OCI-LY7 (cell line): ENCODE measurements at regions not wholly inside any gene's neighbourhood (a gene's known extent, or its start where the extent isn't known, plus 50 kb on each side); places are given as distances from the start of the nearest gene placed in this dataset.

Experiments used
- BruUV-seq: library from RNA; stranded (reverse); fragments of 400-500 nt; replicated peaks from 2 replicates; lab custom pipeline; 2021; lab: Mats Ljungman, UMichigan
- CTCF ChIA-PET: fragments of 300-600 bp; sonication (Branson Sonifier 250); formaldehyde crosslinking; loops from one replicate; lab custom pipeline; 2022; ENCODE audit warnings: antibody characterized with exemption; ENCODE audit not compliant: unreplicated experiment; lab: Charles Lee
- POLR2A ChIA-PET: fragments of 300-600 bp; sonication (Branson Sonifier 250); formaldehyde crosslinking; loops from one replicate; lab custom pipeline; 2022; ENCODE audit warnings: antibody characterized with exemption; lab: Charles Lee
- DNase-seq: peaks from one replicate; pipeline ENCODE4 v3.0.0-alpha.2; 2015; ENCODE audit warnings: low spot score
- H2AFZ ChIP-seq: fragments of 200-600 bp; sonication (generic), shearing (Covaris generic); 2 replicates; pipeline ENCODE4 v1.6.1; 2014; ENCODE audit warnings: mild to moderate bottlenecking, antibody characterized with exemption, low read length, moderate library complexity
- H3K27ac ChIP-seq: fragments of 200-600 bp; sonication (generic); 2 replicates; pipeline ENCODE4 v1.5.1; 2014; ENCODE audit warnings: mixed run types, low read depth, mild to moderate bottlenecking, moderate library complexity, low read length, inconsistent platforms; ENCODE audit not compliant: poor library complexity, severe bottlenecking
- H3K36me3 ChIP-seq: fragments of 200-600 bp; sonication (generic); 2 replicates; pipeline ENCODE4 v1.6.1; 2014; ENCODE audit warnings: mild to moderate bottlenecking, antibody characterized with exemption, low read length, moderate library complexity, mixed read lengths; ENCODE audit not compliant: insufficient read depth
- H3K4me1 ChIP-seq: fragments of 200-600 bp; sonication (generic); 2 replicates; pipeline ENCODE4 v1.5.1; 2014; ENCODE audit warnings: mild to moderate bottlenecking, low read length; ENCODE audit not compliant: insufficient read depth, poor library complexity, severe bottlenecking
- H3K4me2 ChIP-seq: fragments of 200-600 bp; sonication (generic); 2 replicates; pipeline ENCODE4 v1.6.1; 2014; ENCODE audit warnings: mild to moderate bottlenecking, low read length
- H3K4me3 ChIP-seq: fragments of 200-600 bp; sonication (generic); 2 replicates; pipeline ENCODE4 v1.5.1; 2014; ENCODE audit warnings: mild to moderate bottlenecking, low read depth, low read length; ENCODE audit not compliant: poor library complexity, severe bottlenecking
- H3K79me2 ChIP-seq: fragments of 200-600 bp; sonication (generic); 2 replicates; pipeline ENCODE4 v1.6.1; 2016; ENCODE audit warnings: low read depth, mild to moderate bottlenecking, low read length, moderate library complexity, mixed read lengths; ENCODE audit not compliant: insufficient read depth
- H3K9me2 ChIP-seq: fragments of 200-600 bp; sonication (generic); 2 replicates; pipeline ENCODE4 v1.6.1; 2016; ENCODE audit warnings: mild to moderate bottlenecking, low read length, mixed read lengths; ENCODE audit not compliant: insufficient read depth
- H3K9me3 ChIP-seq: fragments of 200-600 bp; sonication (generic); 2 replicates; pipeline ENCODE4 v1.6.1; 2014; ENCODE audit warnings: mild to moderate bottlenecking, mixed run types, low read length, mixed read lengths
- H4K20me1 ChIP-seq: fragments of 200-600 bp; sonication (generic); 2 replicates; pipeline ENCODE4 v1.6.1; 2014; ENCODE audit warnings: mild to moderate bottlenecking, antibody characterized with exemption, low read length, moderate library complexity, mixed read lengths; ENCODE audit not compliant: insufficient read depth
- EZH2phosphoT487 ChIP-seq: fragments of 200-600 bp; sonication (generic); IDR thresholded peaks from 2 replicates; pipeline ENCODE4 v1.6.1; 2018; ENCODE audit warnings: low read depth, borderline replicate concordance, mild to moderate bottlenecking, mixed run types, antibody characterized with exemption, low read length, moderate library complexity, mixed read lengths
- intact Hi-C: fragments of 100-400 bp; cut with micrococcal nuclease; formaldehyde crosslinking; loops from one replicate; pipeline ENCODE4 v1.10.0; 2022; ENCODE audit not compliant: unreplicated experiment
- TF ChIP-seq, protein P1 (sequence below): fragments of 200-600 bp; sonication (generic); conservative IDR thresholded peaks from 2 replicates; pipeline ENCODE4 v1.5.1; 2014; ENCODE audit warnings: mild to moderate bottlenecking, antibody characterized with exemption, low read length, moderate library complexity, mixed read lengths

DNA sequence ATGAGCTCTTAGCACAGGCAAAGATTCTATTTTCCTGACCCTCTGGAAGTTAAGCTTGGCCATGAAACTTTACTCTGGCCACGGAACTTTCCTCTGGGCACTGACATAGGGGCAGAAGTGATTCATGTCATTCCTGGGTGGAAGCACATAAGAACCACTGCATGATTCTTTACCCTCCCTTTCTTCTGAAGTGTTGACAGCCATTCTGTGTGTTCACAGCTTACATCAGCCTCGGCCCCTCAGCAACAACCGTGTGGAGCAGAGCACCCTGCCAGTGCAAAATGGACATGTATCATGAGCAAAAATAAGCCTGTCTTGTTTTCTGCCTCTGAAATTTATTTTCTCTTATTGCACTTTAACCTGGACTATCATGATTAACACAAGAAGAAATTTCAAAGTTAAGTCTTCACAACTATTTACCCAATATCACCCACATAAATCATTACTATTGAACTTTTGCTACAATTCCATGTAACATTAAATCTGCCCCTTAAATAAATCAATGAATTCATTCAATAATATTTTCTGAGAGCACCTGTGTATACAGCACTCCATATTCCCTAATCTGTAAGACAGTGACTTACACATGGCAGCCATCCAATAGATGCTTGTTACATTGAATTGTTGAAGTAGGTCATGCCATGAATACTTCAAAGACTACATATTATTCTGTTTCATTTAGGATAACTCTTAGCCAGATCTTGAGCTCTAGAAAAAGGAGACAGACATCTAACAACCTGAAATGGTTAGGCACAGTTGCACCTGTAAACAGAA is 531.9 kb downstream of the IRS1 start:
- POLR2A ChIA-PET = interaction anchor here (0.6 kb wide), 1 partner anchor 454 kb away, joined by 3 read pairs; no protein-coding TSS in a partner anchor

DNA sequence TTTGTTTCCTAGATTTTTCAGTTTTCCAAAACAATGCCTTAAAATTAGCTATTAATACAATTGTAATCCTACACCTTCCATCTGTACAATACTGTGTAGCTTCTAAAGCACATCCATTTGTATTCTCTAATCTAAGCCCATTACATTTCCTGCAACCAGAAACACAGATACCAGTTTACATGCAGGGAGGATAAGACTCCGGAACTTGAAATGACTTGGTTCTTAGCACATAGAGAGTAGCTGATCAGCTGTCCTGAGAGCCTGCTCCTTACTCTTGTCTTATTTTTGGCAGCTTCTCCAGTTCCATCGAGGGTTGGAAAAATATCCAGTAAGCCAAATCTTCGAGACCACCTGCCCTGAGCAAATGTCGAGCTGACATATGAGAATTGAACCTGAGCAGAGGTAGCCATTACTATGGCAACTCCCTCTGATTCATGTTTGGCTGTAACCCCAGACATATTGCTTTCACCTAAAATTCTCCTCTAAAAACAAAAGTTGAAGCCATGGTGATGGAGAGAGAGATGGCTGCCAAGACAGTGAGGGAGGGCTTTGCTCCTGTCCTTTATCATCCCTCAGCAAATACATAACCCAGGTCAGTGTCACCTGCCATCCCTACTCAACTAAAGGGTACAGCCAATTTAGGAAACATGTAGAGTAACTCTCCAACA is 542.8 kb downstream of the IRS1 start:
- no peak for TF ChIP-seq EZH2phosphoT487
- TF ChIP-seq, protein P1, sequence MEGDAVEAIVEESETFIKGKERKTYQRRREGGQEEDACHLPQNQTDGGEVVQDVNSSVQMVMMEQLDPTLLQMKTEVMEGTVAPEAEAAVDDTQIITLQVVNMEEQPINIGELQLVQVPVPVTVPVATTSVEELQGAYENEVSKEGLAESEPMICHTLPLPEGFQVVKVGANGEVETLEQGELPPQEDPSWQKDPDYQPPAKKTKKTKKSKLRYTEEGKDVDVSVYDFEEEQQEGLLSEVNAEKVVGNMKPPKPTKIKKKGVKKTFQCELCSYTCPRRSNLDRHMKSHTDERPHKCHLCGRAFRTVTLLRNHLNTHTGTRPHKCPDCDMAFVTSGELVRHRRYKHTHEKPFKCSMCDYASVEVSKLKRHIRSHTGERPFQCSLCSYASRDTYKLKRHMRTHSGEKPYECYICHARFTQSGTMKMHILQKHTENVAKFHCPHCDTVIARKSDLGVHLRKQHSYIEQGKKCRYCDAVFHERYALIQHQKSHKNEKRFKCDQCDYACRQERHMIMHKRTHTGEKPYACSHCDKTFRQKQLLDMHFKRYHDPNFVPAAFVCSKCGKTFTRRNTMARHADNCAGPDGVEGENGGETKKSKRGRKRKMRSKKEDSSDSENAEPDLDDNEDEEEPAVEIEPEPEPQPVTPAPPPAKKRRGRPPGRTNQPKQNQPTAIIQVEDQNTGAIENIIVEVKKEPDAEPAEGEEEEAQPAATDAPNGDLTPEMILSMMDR = no peak
- Histone ChIP-seq H3K36me3 (no peaks in the 10 kb centered on the region), H3K9me2 (no peaks in the 10 kb centered on the region), H3K27ac (no peak overlapping the region), H2AFZ (no peak overlapping the region), H3K9me3 (no peaks in the 10 kb centered on the region), H4K20me1 (no peaks in the 10 kb centered on the region), H3K79me2 (no peaks in the 10 kb centered on the region), H3K4me3 (no peak overlapping the region), H3K4me2 (no peak overlapping the region), H3K4me1 (no peaks in the 10 kb centered on the region)
- DNase-seq = no peak
- no TSS peak for BruUV-seq
- intact Hi-C loops = no loop called here
- ChIA-PET POLR2A (no interaction called here), CTCF (no interaction called here)

More for the DNA sequence above, 531.9 kb downstream of the IRS1 start:
- no peaks in the 10 kb centered on the region for H4K20me1 ChIP-seq
- no TSS peak for BruUV-seq
- intact Hi-C loops = no loop called here
- no peaks in the 10 kb centered on the region for H3K9me2 ChIP-seq
- TF ChIP-seq, protein P1 = no peak
- no peak for TF ChIP-seq EZH2phosphoT487
- H3K9me3 ChIP-seq = no peaks in the 10 kb centered on the region
- H3K4me2 ChIP-seq = no peak overlapping the region
- no peaks in the 10 kb centered on the region for H3K4me1 ChIP-seq
- no peak overlapping the region for H3K27ac ChIP-seq
- no peaks in the 10 kb centered on the region for H3K36me3 ChIP-seq
- CTCF ChIA-PET = no interaction called here
- no peak overlapping the region for H2AFZ ChIP-seq
- no peaks in the 10 kb centered on the region for H3K79me2 ChIP-seq
- no peak overlapping the region for H3K4me3 ChIP-seq
- no peak for DNase-seq

DNA sequence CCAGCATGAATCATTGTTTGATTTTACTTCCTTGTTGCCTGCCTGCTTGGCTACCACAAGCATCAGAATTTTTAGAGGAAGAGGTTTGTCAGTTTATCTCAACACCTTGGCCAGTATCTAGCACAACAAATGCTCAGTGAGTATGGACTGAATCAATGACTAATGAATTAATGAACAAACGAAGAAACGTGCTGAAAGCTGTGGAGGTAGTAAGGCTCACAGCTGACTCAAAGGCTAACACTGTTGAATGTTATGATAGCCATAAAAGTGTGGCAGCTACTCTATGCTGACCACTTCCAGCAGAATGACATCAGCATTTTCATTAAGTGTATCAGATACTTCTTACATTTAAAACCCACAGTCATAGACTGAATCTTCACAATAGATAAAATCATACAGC is 543.4 kb downstream of the IRS1 start:
- H3K79me2 ChIP-seq = no peaks in the 10 kb centered on the region
- H4K20me1 ChIP-seq = no peaks in the 10 kb centered on the region
- H3K36me3 ChIP-seq = no peaks in the 10 kb centered on the region
- intact Hi-C loops = no loop called here
- H3K4me2 ChIP-seq = no peak overlapping the region
- H3K9me3 ChIP-seq = no peaks in the 10 kb centered on the region
- no peak overlapping the region for H2AFZ ChIP-seq
- DNase-seq = no peak
- POLR2A ChIA-PET = no interaction called here
- no peak overlapping the region for H3K4me3 ChIP-seq
- no TSS peak for BruUV-seq
- CTCF ChIA-PET = no interaction called here
- no peak overlapping the region for H3K27ac ChIP-seq
- TF ChIP-seq, protein P1 = no peak
- no peak for TF ChIP-seq EZH2phosphoT487
- H3K4me1 ChIP-seq = no peaks in the 10 kb centered on the region
- H3K9me2 ChIP-seq = no peaks in the 10 kb centered on the region
